ENCODE measurements at regions not wholly inside any gene's neighbourhood (a gene's known extent, or its start where the extent isn't known, plus 50 kb on each side); places are given as distances from the start of the nearest gene placed in this dataset.
A peak's percentile ranks its signal among the peaks of the same experiment; 100 is the strongest.

DNA sequence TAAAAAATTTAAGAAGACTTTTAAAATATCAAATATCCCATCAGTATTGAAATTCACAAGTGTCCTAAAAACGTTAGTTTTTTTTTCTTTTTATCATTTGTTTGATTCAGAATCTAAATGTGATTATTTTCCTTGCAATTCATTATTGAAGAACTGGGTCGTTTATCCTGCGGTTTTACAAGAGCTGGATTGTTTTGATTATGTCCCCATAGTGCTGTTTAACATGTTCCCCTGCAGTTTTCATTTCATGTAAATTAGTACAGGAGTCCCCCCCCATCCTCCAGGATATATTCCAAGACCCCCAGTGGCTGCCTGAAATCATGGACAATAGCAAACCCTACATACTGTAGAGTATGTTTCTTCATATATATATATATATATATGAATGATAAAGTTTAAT lies 105.7 kb downstream of the KCTD15 start (continued):
- TF ChIP-seq NRF1 (IDR thresholded peaks at IDR 0.05; ENCODE audit: low read depth, low read length), result no peak

DNA sequence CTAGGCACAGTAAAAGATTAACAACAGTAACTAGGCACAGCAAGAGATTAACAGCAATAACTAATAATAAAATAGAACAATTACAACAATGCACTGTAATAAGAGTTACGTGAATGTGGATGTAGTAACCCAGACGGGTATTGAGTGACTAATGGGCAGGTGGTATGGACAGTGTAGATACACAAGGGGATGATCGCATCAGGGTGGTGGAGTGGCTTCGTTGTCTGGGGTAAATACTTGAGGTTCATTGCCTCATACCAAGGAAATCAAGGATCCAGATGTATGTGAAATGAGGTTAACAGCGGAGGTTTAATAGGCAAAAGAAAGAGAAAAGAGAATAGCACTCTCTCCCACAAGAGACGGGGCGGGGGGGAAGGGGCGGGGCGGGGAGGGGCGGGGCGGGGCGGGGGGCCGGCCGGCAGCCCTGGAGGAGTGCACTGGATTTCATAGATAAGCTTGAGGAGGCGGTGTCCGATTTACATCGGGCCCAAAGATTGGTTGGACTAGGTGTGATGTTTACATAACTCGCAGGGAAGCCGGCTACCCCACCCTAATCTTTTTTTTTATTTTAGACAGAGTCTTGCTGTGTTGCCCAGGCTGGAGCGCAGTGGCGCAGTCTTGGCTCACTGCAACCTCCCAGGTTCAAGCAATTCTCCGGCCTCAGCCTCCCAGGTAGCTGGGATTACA lies 106.3 kb downstream of the KCTD15 start:
- no peaks in the 10 kb centered on the region for H3K9me3 ChIP-seq
- H3K36me3 ChIP-seq (replicated peaks in 1 of 2; ENCODE audit: control insufficient read depth in 1 of 2, insufficient read depth in 2 of 2, low read length in 1 of 2), result no peaks in the 10 kb centered on the region
- H3K9me2 ChIP-seq, result no peaks in the 10 kb centered on the region
- H2AFZ ChIP-seq (ENCODE audit: low read depth), result no peak overlapping the region
- H3K79me2 ChIP-seq (ENCODE audit: insufficient read depth), result no peaks in the 10 kb centered on the region
- H3K27me3 ChIP-seq (ENCODE audit: insufficient read depth), result no peaks in the 10 kb centered on the region
- no peak overlapping the region for H3K4me3 ChIP-seq (ENCODE audit: low read depth in 2 of 2, low read length in 1 of 2)
- 36% methylated on average over 22 of the region's 22 CpGs for WGBS (ENCODE audit: low lambda C conversion rate)
- H3K4me2 ChIP-seq, result no peak overlapping the region
- H3K27ac ChIP-seq (ENCODE audit: low read depth in 2 of 2, low read length in 1 of 2), result no peak overlapping the region
- TF ChIP-seq EZH2phosphoT487 (IDR thresholded peaks at IDR 0.05; ENCODE audit: borderline replicate concordance, low read depth) (no peak), FOXM1 (IDR thresholded peaks at IDR 0.05; ENCODE audit: low read depth) (no peak), YY1 (IDR thresholded peaks at IDR 0.05; ENCODE audit: low read depth) (no peak), NFIC (IDR thresholded peaks at IDR 0.05; ENCODE audit: borderline replicate concordance) (no peak), RXRA (IDR thresholded peaks at IDR 0.05; ENCODE audit: borderline replicate concordance, low read depth) (no peak), SMC3 (IDR thresholded peaks at IDR 0.05; ENCODE audit: low read depth, low read length) (no peak), POLR2AphosphoS5 (IDR thresholded peaks at IDR 0.05; ENCODE audit: low read depth, low read length) (no peak), GATA2 (CRISPR knock-in tag; IDR thresholded peaks at IDR 0.05) (no peak), NRF1 (IDR thresholded peaks at IDR 0.05; ENCODE audit: low read depth, low read length) (no peak), TAF1 (IDR thresholded peaks at IDR 0.05; ENCODE audit: borderline replicate concordance, low read depth, low read length) (no peak), RAD21 (IDR thresholded peaks at IDR 0.05; ENCODE audit: low read length) (no peak)
- TF ChIP-seq, protein P1, sequence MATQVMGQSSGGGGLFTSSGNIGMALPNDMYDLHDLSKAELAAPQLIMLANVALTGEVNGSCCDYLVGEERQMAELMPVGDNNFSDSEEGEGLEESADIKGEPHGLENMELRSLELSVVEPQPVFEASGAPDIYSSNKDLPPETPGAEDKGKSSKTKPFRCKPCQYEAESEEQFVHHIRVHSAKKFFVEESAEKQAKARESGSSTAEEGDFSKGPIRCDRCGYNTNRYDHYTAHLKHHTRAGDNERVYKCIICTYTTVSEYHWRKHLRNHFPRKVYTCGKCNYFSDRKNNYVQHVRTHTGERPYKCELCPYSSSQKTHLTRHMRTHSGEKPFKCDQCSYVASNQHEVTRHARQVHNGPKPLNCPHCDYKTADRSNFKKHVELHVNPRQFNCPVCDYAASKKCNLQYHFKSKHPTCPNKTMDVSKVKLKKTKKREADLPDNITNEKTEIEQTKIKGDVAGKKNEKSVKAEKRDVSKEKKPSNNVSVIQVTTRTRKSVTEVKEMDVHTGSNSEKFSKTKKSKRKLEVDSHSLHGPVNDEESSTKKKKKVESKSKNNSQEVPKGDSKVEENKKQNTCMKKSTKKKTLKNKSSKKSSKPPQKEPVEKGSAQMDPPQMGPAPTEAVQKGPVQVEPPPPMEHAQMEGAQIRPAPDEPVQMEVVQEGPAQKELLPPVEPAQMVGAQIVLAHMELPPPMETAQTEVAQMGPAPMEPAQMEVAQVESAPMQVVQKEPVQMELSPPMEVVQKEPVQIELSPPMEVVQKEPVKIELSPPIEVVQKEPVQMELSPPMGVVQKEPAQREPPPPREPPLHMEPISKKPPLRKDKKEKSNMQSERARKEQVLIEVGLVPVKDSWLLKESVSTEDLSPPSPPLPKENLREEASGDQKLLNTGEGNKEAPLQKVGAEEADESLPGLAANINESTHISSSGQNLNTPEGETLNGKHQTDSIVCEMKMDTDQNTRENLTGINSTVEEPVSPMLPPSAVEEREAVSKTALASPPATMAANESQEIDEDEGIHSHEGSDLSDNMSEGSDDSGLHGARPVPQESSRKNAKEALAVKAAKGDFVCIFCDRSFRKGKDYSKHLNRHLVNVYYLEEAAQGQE (IDR thresholded peaks at IDR 0.05; ENCODE audit: low read depth, low read length), result no peak
- TF ChIP-seq, protein P2, sequence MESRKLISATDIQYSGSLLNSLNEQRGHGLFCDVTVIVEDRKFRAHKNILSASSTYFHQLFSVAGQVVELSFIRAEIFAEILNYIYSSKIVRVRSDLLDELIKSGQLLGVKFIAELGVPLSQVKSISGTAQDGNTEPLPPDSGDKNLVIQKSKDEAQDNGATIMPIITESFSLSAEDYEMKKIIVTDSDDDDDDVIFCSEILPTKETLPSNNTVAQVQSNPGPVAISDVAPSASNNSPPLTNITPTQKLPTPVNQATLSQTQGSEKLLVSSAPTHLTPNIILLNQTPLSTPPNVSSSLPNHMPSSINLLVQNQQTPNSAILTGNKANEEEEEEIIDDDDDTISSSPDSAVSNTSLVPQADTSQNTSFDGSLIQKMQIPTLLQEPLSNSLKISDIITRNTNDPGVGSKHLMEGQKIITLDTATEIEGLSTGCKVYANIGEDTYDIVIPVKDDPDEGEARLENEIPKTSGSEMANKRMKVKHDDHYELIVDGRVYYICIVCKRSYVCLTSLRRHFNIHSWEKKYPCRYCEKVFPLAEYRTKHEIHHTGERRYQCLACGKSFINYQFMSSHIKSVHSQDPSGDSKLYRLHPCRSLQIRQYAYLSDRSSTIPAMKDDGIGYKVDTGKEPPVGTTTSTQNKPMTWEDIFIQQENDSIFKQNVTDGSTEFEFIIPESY (IDR thresholded peaks at IDR 0.05; ENCODE audit: borderline replicate concordance, low read depth), result no peak
- TF ChIP-seq, protein P3, sequence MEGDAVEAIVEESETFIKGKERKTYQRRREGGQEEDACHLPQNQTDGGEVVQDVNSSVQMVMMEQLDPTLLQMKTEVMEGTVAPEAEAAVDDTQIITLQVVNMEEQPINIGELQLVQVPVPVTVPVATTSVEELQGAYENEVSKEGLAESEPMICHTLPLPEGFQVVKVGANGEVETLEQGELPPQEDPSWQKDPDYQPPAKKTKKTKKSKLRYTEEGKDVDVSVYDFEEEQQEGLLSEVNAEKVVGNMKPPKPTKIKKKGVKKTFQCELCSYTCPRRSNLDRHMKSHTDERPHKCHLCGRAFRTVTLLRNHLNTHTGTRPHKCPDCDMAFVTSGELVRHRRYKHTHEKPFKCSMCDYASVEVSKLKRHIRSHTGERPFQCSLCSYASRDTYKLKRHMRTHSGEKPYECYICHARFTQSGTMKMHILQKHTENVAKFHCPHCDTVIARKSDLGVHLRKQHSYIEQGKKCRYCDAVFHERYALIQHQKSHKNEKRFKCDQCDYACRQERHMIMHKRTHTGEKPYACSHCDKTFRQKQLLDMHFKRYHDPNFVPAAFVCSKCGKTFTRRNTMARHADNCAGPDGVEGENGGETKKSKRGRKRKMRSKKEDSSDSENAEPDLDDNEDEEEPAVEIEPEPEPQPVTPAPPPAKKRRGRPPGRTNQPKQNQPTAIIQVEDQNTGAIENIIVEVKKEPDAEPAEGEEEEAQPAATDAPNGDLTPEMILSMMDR (IDR thresholded peaks at IDR 0.05), result no peak
- TF ChIP-seq, protein P4, sequence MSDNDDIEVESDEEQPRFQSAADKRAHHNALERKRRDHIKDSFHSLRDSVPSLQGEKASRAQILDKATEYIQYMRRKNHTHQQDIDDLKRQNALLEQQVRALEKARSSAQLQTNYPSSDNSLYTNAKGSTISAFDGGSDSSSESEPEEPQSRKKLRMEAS (IDR thresholded peaks at IDR 0.05; ENCODE audit: low read depth), result no peak
- TF ChIP-seq, protein P5, sequence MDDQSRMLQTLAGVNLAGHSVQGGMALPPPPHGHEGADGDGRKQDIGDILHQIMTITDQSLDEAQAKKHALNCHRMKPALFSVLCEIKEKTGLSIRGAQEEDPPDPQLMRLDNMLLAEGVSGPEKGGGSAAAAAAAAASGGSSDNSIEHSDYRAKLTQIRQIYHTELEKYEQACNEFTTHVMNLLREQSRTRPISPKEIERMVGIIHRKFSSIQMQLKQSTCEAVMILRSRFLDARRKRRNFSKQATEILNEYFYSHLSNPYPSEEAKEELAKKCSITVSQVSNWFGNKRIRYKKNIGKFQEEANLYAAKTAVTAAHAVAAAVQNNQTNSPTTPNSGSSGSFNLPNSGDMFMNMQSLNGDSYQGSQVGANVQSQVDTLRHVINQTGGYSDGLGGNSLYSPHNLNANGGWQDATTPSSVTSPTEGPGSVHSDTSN (IDR thresholded peaks at IDR 0.05), result no peak
- ChIA-PET POLR2A (no interaction called here), CTCF (interaction anchor here (0.7 to 1.5 kb wide), 4 partner anchors 10 to 125 kb away, joined by 3 to 4 read pairs (median 4); no protein-coding TSS in a partner anchor)
- H3K4me1 ChIP-seq (ENCODE audit: control insufficient read depth in 1 of 2, insufficient read depth in 2 of 2, low read depth in 1 of 2, low read length in 1 of 2), result peaks cover 0 to 5% of the 10 kb centered on the region in 2 experiments; a peak in 1 of 4 replicates
- no peak overlapping the region for H3K9ac ChIP-seq
- peak; percentile 76 for DNase-seq
- no peaks in the 10 kb centered on the region for H3F3A ChIP-seq (replicated peaks; ENCODE audit: insufficient read depth)
- H4K20me1 ChIP-seq (ENCODE audit: insufficient read depth), result no peaks in the 10 kb centered on the region

Data from SK-N-SH (cell line).